Parathyroid adenoma (tissue), 2 donors: ENCODE measurements at regions not wholly inside any gene's neighbourhood (a gene's known extent, or its start where the extent isn't known, plus 50 kb on each side); places are given as distances from the start of the nearest gene placed in this dataset.

Experiments
- H2AFZ ChIP-seq: fragments of 300-600 bp; sonication (generic); one replicate; pipeline ENCODE4 v1.7.0; 2017; ENCODE audit warnings: antibody characterized with exemption, mild to moderate bottlenecking
- H3K27ac ChIP-seq: fragments of 300-600 bp; sonication (generic); one replicate; pipeline ENCODE4 v1.7.0; 2017
- H3K27me3 ChIP-seq: fragments of 300-600 bp; sonication (generic); one replicate; pipeline ENCODE4 v1.7.0; 2017; ENCODE audit warnings: low read length; ENCODE audit not compliant: control insufficient read depth, insufficient read depth
- H3K36me3 ChIP-seq: fragments of 300-600 bp; sonication (generic); one replicate; pipeline ENCODE4 v1.7.0; 2017; ENCODE audit warnings: low read length; ENCODE audit not compliant: control insufficient read depth, insufficient read depth
- H3K4me1 ChIP-seq: fragments of 300-600 bp; sonication (generic); one replicate; pipeline ENCODE4 v1.7.0; 2017; ENCODE audit warnings: control low read depth
- H3K4me2 ChIP-seq: fragments of 300-600 bp; sonication (generic); one replicate; pipeline ENCODE4 v1.7.0; 2017; ENCODE audit warnings: low read length
- H3K4me3 ChIP-seq: fragments of 300-600 bp; sonication (generic); one replicate; pipeline ENCODE4 v1.7.0; 2017; ENCODE audit warnings: low read depth, low read length
- H3K79me2 ChIP-seq: fragments of 300-600 bp; sonication (generic); one replicate; pipeline ENCODE4 v1.7.0; 2017; ENCODE audit warnings: control low read depth
- H3K9ac ChIP-seq: fragments of 300-600 bp; sonication (generic); one replicate; pipeline ENCODE4 v1.7.0; 2017; ENCODE audit warnings: mild to moderate bottlenecking
- H3K9me3 ChIP-seq: fragments of 300-600 bp; sonication (generic); one replicate; pipeline ENCODE4 v1.7.0; 2017; ENCODE audit warnings: low read length; ENCODE audit not compliant: control insufficient read depth
- TF ChIP-seq, protein P1 (sequence below): fragments of 300-600 bp; sonication (generic); IDR thresholded peaks from one replicate; pipeline ENCODE4 v1.7.0; 2017; ENCODE audit warnings: antibody characterized with exemption, mild to moderate bottlenecking
- donor health status: primary hyperparathyroidism.

DNA sequence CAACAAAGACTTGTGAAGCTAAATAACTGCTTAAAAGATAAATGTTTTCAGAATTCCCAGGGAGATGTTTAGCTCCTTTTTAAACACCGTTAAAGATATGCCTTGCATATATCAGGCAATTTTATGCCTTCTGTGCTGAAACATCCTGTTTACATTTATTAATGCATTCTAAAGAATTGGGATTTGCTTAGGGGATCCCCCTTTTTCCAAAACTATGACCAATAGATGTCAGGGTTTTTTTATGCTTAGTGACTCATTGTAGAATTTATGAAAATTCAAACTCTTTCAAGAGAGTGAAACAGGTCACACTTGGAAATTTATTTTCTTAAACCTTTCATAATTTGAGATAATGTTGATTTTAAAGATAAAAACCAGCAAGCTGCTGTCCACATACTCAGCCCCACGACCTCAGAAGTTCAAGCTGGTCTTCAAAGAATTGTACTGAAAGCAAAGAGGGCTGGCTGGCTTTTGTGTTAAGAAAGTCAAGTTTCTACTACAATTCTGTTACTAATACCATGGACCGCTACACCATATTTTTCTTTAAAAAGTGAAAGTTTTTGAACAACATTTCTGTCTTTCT lies 411.8 kb downstream of the ETV1 start:
- Histone ChIP-seq H2AFZ (no peak overlapping the region), H3K4me3 (no peak overlapping the region), H3K79me2 (no peaks in the 10 kb centered on the region), H3K9me3 (no peaks in the 10 kb centered on the region), H3K9ac (no peak overlapping the region), H3K27ac (no peak overlapping the region), H3K36me3 (no peaks in the 10 kb centered on the region), H3K4me1 (no peaks in the 10 kb centered on the region), H3K27me3 (no peaks in the 10 kb centered on the region), H3K4me2 (no peak overlapping the region)
- TF ChIP-seq, protein P1, sequence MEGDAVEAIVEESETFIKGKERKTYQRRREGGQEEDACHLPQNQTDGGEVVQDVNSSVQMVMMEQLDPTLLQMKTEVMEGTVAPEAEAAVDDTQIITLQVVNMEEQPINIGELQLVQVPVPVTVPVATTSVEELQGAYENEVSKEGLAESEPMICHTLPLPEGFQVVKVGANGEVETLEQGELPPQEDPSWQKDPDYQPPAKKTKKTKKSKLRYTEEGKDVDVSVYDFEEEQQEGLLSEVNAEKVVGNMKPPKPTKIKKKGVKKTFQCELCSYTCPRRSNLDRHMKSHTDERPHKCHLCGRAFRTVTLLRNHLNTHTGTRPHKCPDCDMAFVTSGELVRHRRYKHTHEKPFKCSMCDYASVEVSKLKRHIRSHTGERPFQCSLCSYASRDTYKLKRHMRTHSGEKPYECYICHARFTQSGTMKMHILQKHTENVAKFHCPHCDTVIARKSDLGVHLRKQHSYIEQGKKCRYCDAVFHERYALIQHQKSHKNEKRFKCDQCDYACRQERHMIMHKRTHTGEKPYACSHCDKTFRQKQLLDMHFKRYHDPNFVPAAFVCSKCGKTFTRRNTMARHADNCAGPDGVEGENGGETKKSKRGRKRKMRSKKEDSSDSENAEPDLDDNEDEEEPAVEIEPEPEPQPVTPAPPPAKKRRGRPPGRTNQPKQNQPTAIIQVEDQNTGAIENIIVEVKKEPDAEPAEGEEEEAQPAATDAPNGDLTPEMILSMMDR, result no peak

DNA sequence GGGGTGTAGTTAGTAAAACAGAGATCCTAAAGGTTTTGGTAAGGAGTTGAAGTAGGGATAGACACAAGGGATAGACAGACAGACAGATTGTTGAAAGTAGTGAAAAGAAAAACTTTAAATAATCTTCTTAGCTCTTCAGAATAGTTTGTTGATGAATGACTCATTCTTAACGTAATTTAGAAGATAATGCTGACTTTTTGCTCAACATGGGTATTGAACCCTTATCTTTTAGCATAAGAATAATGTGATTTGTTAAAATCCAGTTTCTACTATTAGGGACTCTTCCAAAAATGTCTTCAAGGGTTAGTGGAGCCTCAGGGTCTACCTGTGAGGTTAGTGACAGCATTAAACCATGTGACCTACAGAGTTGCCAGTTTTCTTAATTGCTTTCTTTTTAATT lies 411.2 kb downstream of the ETV1 start:
- H3K4me2 ChIP-seq, result no peak overlapping the region
- TF ChIP-seq, protein P1, result no peak

GRCh38 chr7:13581097-13581496 lies 408.4 kb downstream of the ETV1 start:
- Histone ChIP-seq H2AFZ (no peak overlapping the region), H3K4me3 (no peak overlapping the region), H3K4me1 (no peaks in the 10 kb centered on the region), H3K9me3 (no peaks in the 10 kb centered on the region), H3K27me3 (no peaks in the 10 kb centered on the region), H3K79me2 (no peaks in the 10 kb centered on the region), H3K36me3 (no peaks in the 10 kb centered on the region), H3K9ac (no peak overlapping the region), H3K4me2 (no peak overlapping the region), H3K27ac (no peak overlapping the region)
- TF ChIP-seq, protein P1, result no peak

More for the DNA sequence above, 411.2 kb downstream of the ETV1 start:
- Histone ChIP-seq H3K27me3 (no peaks in the 10 kb centered on the region), H3K4me1 (no peaks in the 10 kb centered on the region), H3K79me2 (no peaks in the 10 kb centered on the region), H3K9ac (no peak overlapping the region), H3K4me3 (no peak overlapping the region), H3K9me3 (no peaks in the 10 kb centered on the region), H3K27ac (no peak overlapping the region), H3K36me3 (no peaks in the 10 kb centered on the region), H2AFZ (no peak overlapping the region)

GRCh38 chr7:13593854-13594253 lies 395.6 kb downstream of the ETV1 start:
- Histone ChIP-seq H3K9me3 (no peaks in the 10 kb centered on the region), H3K4me1 (no peaks in the 10 kb centered on the region), H3K36me3 (no peaks in the 10 kb centered on the region), H3K79me2 (no peaks in the 10 kb centered on the region), H3K9ac (no peak overlapping the region), H3K4me3 (no peak overlapping the region), H3K4me2 (no peak overlapping the region), H2AFZ (no peak overlapping the region), H3K27me3 (no peaks in the 10 kb centered on the region), H3K27ac (no peak overlapping the region)
- TF ChIP-seq, protein P1, result no peak

- H3K27ac ChIP-seq, result no peak overlapping the region
- no peak overlapping the region for H3K9ac ChIP-seq
- no peak overlapping the region for H2AFZ ChIP-seq
- H3K4me2 ChIP-seq, result no peak overlapping the region
- no peaks in the 10 kb centered on the region for H3K4me1 ChIP-seq
- TF ChIP-seq, protein P1, result no peak
- no peaks in the 10 kb centered on the region for H3K79me2 ChIP-seq
- H3K36me3 ChIP-seq, result no peaks in the 10 kb centered on the region
- H3K4me3 ChIP-seq, result no peak overlapping the region
- no peaks in the 10 kb centered on the region for H3K9me3 ChIP-seq
- H3K27me3 ChIP-seq, result no peaks in the 10 kb centered on the region
These were observed 387.4 kb downstream of the ETV1 start for GRCh38 chr7:13602036-13602435.
